ENCODE measurements at regions not wholly inside any gene's neighbourhood (a gene's known extent, or its start where the extent isn't known, plus 50 kb on each side); places are given as distances from the start of the nearest gene placed in this dataset.

DNA sequence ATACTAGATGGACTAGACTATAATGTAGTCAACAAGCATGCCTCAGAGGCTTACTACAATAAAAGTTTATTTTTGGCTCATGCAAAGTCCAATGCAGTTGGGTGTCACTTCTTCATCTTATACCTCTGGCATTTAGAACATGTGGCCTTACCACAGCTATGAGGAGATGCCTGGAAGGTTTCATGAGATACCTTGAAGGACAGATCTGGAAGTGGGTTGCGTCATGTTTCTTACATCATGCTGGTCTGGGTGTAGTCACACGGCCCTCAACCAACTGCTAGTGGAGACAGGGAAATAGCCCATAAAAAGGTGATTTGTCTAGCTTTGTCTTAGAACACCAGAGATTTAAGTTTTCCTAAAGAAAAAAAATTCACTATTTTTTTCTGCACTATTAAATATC is 91.7 kb upstream of the MMADHC start:
- Histone ChIP-seq H3K27me3 (replicated peaks; ENCODE audit: control insufficient read depth, insufficient read depth, low read length) (no peaks in the 10 kb centered on the region), H3K36me3 (ENCODE audit: control insufficient read depth, insufficient read depth, low read length) (no peaks in the 10 kb centered on the region), H3K4me3 (replicated peaks; ENCODE audit: low read depth, low read length) (no peak overlapping the region)
- TF ChIP-seq, protein P1, sequence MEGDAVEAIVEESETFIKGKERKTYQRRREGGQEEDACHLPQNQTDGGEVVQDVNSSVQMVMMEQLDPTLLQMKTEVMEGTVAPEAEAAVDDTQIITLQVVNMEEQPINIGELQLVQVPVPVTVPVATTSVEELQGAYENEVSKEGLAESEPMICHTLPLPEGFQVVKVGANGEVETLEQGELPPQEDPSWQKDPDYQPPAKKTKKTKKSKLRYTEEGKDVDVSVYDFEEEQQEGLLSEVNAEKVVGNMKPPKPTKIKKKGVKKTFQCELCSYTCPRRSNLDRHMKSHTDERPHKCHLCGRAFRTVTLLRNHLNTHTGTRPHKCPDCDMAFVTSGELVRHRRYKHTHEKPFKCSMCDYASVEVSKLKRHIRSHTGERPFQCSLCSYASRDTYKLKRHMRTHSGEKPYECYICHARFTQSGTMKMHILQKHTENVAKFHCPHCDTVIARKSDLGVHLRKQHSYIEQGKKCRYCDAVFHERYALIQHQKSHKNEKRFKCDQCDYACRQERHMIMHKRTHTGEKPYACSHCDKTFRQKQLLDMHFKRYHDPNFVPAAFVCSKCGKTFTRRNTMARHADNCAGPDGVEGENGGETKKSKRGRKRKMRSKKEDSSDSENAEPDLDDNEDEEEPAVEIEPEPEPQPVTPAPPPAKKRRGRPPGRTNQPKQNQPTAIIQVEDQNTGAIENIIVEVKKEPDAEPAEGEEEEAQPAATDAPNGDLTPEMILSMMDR (IDR thresholded peaks at IDR 0.05; ENCODE audit: insufficient read depth, low read length, poor library complexity, severe bottlenecking): no peak
- DNase-seq (ENCODE audit: extremely low read depth, insufficient read length): no peak

DNA sequence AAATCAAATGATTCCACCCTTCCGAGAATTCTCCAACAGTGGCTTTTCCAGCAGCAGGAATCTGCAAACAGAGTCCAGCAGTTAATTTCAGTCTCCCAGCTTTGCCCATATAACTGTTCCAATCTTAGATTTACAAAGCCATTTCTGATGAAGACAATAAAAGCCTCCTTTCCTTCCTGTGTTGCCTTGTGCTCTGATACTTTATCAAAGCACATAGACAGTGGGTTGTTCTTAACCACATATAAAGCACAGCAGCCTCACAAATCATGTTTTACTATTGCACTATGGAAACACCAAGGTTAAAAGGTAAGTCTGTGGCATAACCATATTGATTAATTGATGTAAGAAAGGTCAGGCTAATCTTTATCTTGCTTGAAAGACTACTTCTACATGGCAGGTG is 89.8 kb upstream of the MMADHC start:
- Histone ChIP-seq H3K4me3 (replicated peaks; ENCODE audit: low read depth, low read length) (no peak overlapping the region), H3K36me3 (ENCODE audit: control insufficient read depth, insufficient read depth, low read length) (no peaks in the 10 kb centered on the region), H3K27me3 (replicated peaks; ENCODE audit: control insufficient read depth, insufficient read depth, low read length) (no peaks in the 10 kb centered on the region)
- no peak for DNase-seq (ENCODE audit: extremely low read depth, insufficient read length)
- TF ChIP-seq, protein P1 (IDR thresholded peaks at IDR 0.05; ENCODE audit: insufficient read depth, low read length, poor library complexity, severe bottlenecking): no peak

DNA sequence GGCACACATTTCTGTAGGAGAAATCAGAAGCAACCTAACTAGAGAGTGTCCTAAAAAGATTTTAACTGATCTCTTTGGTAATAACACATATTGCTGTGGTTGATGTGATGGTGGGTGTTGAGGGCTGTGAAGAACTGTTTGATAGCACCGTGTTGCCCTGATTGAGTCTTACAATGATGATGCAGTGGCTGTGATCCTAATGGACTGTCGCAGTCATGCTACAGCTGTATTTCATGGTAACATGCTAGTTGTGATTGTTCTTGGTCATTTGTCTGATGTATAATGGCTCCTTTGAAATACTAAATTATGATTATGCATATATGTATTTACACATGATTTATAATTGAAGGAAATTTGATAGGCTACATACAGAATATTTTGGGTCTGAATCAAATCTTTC is 82.5 kb upstream of the MMADHC start:
- TF ChIP-seq, protein P1 (IDR thresholded peaks at IDR 0.05; ENCODE audit: insufficient read depth, low read length, poor library complexity, severe bottlenecking): no peak
- H3K36me3 ChIP-seq (ENCODE audit: control insufficient read depth, insufficient read depth, low read length): no peaks in the 10 kb centered on the region
- no peak for DNase-seq (ENCODE audit: extremely low read depth, insufficient read length)
- H3K4me3 ChIP-seq (replicated peaks; ENCODE audit: low read depth, low read length): no peak overlapping the region
- no peaks in the 10 kb centered on the region for H3K27me3 ChIP-seq (replicated peaks; ENCODE audit: control insufficient read depth, insufficient read depth, low read length)

DNA sequence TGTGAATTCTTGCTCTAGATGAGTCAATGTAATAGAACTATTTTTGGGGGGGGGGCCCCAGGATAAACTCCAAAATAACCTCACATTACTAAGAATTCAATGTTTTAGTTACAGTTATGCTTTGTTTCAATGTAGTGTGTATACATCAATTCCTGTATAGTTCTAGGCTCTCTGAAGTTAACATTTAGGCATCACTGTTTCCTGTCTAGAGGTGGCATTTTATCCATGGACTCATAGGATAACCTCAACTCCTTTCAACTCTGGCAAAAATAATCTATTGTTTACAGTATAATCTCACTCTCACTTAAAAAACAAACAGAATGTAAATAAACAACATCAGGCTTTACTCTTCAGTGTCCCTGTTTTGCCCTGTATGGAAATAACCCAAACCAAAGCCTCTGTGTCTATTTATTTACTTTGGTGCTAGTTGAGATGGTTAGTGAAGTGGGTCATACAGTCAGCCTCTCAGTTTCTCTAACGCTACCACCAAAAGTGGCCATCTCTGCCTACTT is 79.3 kb upstream of the MMADHC start:
- Histone ChIP-seq H3K4me3 (replicated peaks; ENCODE audit: low read depth, low read length) (no peak overlapping the region), H3K27me3 (replicated peaks; ENCODE audit: control insufficient read depth, insufficient read depth, low read length) (no peaks in the 10 kb centered on the region), H3K36me3 (ENCODE audit: control insufficient read depth, insufficient read depth, low read length) (no peaks in the 10 kb centered on the region)
- TF ChIP-seq, protein P1 (IDR thresholded peaks at IDR 0.05; ENCODE audit: insufficient read depth, low read length, poor library complexity, severe bottlenecking): no peak
- no peak for DNase-seq (ENCODE audit: extremely low read depth, insufficient read length)

DNA sequence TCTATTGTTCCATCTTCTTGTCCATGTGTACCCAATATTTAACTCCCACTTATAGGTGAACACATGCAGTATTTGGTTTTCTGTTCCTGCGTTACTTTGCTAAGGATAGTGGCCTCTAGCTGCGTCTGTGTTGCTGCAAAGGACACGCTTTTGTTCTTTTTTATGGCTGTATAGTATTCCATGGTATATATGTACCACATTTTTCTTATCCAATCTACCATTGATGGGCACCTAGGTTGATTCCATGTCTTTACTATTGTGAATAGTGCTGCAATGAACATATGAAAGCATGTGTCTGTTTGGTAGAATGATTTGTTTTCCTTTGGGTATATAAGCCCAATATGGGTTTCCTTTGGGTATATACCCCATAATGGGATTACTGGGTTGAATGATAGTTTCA is 77.3 kb upstream of the MMADHC start:
- Histone ChIP-seq H3K4me3 (replicated peaks; ENCODE audit: low read depth, low read length) (no peak overlapping the region), H3K27me3 (replicated peaks; ENCODE audit: control insufficient read depth, insufficient read depth, low read length) (no peaks in the 10 kb centered on the region), H3K36me3 (ENCODE audit: control insufficient read depth, insufficient read depth, low read length) (no peaks in the 10 kb centered on the region)
- no peak for DNase-seq (ENCODE audit: extremely low read depth, insufficient read length)
- TF ChIP-seq, protein P1 (IDR thresholded peaks at IDR 0.05; ENCODE audit: insufficient read depth, low read length, poor library complexity, severe bottlenecking): no peak

DNA sequence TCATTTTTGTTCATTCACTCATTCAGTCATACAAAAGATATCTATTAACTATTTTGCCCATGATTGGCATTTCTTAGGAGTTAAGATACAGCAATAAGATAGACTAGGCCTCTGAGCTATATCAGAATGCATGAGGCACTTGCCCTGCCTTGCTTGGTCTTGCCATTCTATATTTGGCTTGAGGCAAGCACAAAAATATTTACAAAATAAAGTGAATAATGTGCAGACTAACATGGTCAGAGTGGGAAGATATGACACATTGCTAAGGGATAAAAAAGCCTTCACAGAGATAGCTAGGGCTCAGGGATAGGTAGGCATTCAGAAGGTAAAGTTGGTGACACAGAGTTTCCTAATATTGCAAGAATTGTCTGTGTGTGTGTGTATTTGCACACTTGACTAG is 75.0 kb upstream of the MMADHC start:
- no peaks in the 10 kb centered on the region for H3K27me3 ChIP-seq (replicated peaks; ENCODE audit: control insufficient read depth, insufficient read depth, low read length)
- H3K4me3 ChIP-seq (replicated peaks; ENCODE audit: low read depth, low read length): no peak overlapping the region
- H3K36me3 ChIP-seq (ENCODE audit: control insufficient read depth, insufficient read depth, low read length): no peaks in the 10 kb centered on the region
- DNase-seq (ENCODE audit: extremely low read depth, insufficient read length): no peak
- TF ChIP-seq, protein P1 (IDR thresholded peaks at IDR 0.05; ENCODE audit: insufficient read depth, low read length, poor library complexity, severe bottlenecking): no peak
